Muscle of leg (tissue), 3 donors: ENCODE measurements at regions not wholly inside any gene's neighbourhood (a gene's known extent, or its start where the extent isn't known, plus 50 kb on each side); places are given as distances from the start of the nearest gene placed in this dataset.

Experiments
- DNase-seq: peaks from one replicate; pipeline ENCODE4 v3.0.0; 2013
- H3K27ac ChIP-seq: one replicate; pipeline ENCODE4 v1.5.1; 2013; ENCODE audit warnings: mild to moderate bottlenecking, low read length, control low read depth
- H3K27me3 ChIP-seq: one replicate; pipeline ENCODE4 v1.6.1; 2013; ENCODE audit warnings: low read length; ENCODE audit not compliant: control insufficient read depth, insufficient read depth
- H3K36me3 ChIP-seq: one replicate; pipeline ENCODE4 v1.6.1; 2013; ENCODE audit warnings: low read length; ENCODE audit not compliant: control insufficient read depth, insufficient read depth
- H3K4me1 ChIP-seq: one replicate; pipeline ENCODE4 v1.6.1; 2013; ENCODE audit warnings: low read length; ENCODE audit not compliant: control insufficient read depth, insufficient read depth
- H3K4me3 ChIP-seq: one replicate; pipeline ENCODE4 v1.5.1; 2013; ENCODE audit warnings: low read length, control low read depth
- H3K9me3 ChIP-seq: replicated peaks from 2 replicates; pipeline ENCODE4 v1.6.1; 2013; ENCODE audit warnings: low read depth, low read length; ENCODE audit not compliant: control insufficient read depth
- WGBS: methylation state at CpG from one replicate; pipeline ENCODE4 v1.1.5; 2013; ENCODE audit warnings: missing lambda C conversion rate; ENCODE audit not compliant: insufficient coverage; 5-methylcytosine and 5-hydroxymethylcytosine counted together

DNA sequence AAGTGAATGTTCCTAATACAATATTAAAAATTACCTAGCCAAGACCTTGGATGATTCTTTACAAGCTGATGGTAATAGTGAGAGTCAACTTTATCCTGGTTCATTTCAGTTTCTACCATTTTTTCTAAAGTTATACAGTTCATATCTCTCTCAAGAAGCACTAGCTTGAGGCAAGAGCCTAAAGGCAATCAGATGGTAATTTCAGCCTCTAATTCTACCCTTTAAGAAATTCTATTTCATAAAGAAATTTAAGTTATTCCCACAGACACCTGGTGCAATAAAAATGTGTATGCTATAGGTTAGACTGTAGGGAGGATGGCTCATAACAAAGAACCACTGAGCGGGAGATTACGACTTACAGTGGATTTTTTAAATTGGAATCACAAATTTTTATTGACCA, 984.2 kb upstream of the ADGRL3 start:
- Histone ChIP-seq H3K4me1 (no peaks in the 10 kb centered on the region), H3K4me3 (no peak overlapping the region), H3K27ac (no peak overlapping the region), H3K9me3 (no peaks in the 10 kb centered on the region), H3K27me3 (no peaks in the 10 kb centered on the region), H3K36me3 (no peaks in the 10 kb centered on the region)
- DNase-seq = no peak
- WGBS = no CpG with 5 or more reads among the region's 2 CpGs

DNA sequence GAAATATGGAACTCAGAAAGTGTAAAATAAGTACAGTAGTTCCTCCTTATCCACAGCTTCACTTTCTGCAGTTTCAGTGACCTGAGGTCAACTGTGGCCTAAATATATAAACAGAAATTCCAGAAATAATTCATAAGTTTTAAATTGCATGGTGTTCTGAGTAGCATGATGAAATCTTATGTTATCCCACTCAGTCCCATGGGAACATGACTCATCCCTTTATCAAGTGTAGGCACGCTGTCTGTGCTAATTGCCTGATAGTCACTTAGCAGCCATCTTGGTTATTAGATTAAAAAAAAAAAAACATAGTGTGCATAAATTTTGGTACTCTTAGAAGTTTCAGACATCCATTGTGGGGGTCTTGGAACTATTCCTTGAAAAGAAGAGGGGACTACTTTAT, 983.4 kb upstream of the ADGRL3 start:
- DNase-seq = no peak
- H3K4me1 ChIP-seq = no peaks in the 10 kb centered on the region
- H3K27me3 ChIP-seq = no peaks in the 10 kb centered on the region
- no peaks in the 10 kb centered on the region for H3K36me3 ChIP-seq
- H3K27ac ChIP-seq = no peak overlapping the region
- WGBS = no CpG with 5 or more reads among the region's 1 CpG
- no peaks in the 10 kb centered on the region for H3K9me3 ChIP-seq
- H3K4me3 ChIP-seq = no peak overlapping the region

DNA sequence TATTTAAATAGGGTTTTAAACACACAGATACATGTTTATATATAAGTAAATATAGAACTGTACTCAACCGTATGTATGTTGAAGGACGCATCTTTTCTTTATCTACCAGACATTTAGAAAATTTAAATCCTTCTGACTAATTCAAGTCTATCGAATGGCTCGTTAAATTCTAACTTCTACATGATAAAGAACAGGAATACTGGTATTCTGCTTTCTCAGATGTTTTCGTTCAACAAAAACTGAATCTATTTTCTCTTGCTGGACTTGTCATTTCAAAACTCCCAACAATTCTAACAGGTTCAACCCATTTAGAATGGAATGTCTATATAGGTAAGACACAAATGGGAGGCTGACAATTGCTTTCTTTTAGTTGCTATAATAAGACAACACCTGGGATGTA, 978.3 kb upstream of the ADGRL3 start:
- H3K27me3 ChIP-seq = no peaks in the 10 kb centered on the region
- H3K27ac ChIP-seq = no peak overlapping the region
- H3K36me3 ChIP-seq = no peaks in the 10 kb centered on the region
- H3K4me3 ChIP-seq = no peak overlapping the region
- DNase-seq = no peak
- WGBS = no CpG with 5 or more reads among the region's 5 CpGs
- no peaks in the 10 kb centered on the region for H3K9me3 ChIP-seq
- H3K4me1 ChIP-seq = no peaks in the 10 kb centered on the region

DNA sequence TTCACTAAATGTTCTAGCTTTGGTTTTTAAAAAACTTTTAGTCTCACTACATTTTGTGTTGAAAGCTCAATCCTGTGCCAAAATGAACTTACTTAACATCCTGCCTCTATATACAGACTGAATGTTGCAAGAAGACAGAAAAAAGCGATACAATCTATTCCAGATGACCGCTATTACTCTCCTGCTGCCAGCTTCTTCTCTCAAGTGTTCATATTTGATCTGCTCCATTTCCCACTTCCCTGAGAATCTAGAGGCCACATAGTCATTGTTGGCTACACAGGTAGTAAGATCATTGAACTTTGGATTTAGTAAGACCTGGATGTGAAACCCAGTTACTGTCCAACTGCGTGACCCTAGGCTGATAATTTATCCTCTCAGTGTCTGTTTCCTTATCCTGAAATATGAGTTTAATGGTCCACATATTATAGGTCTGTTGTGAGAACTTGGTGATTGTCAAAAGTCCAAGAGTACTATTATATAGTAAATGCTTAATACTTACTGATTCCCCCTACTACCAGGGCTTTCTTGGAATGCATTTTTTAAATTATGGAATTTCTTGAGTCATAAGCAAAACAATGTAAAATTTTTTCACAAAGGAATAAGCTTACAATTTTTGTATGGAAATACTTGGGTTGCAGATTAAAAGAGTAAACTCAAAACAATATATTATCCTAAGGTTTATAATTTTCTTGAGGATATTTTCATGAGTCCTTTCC, 976.8 kb upstream of the ADGRL3 start:
- H3K36me3 ChIP-seq = no peaks in the 10 kb centered on the region
- H3K4me3 ChIP-seq = no peak overlapping the region
- DNase-seq = peak; percentile 94
- H3K4me1 ChIP-seq = no peaks in the 10 kb centered on the region
- no peaks in the 10 kb centered on the region for H3K27me3 ChIP-seq
- no peaks in the 10 kb centered on the region for H3K9me3 ChIP-seq
- H3K27ac ChIP-seq = peak overlapping the region; percentile 22
- 40% methylated on average over 1 of the region's 3 CpGs for WGBS

DNA sequence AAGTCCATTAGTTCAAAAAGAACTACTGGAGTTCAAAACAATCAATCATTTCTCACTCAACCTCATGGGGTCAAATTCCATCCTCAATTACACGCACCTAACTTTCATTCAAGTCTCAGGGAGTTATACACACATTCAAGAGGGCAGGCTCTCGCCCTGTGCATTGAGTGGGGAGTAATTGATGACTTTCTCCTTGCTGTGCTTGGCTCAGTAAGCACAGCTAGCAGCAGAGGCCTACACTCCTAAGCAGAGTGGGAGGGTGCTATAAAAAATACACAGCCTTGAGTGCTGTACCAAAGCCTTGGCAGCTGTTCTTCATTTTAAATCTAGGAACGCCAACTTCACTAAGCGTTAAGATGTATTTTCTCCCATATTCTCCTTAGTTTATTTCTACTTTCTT, 958.3 kb upstream of the ADGRL3 start:
- no CpG with 5 or more reads among the region's 4 CpGs for WGBS

DNA sequence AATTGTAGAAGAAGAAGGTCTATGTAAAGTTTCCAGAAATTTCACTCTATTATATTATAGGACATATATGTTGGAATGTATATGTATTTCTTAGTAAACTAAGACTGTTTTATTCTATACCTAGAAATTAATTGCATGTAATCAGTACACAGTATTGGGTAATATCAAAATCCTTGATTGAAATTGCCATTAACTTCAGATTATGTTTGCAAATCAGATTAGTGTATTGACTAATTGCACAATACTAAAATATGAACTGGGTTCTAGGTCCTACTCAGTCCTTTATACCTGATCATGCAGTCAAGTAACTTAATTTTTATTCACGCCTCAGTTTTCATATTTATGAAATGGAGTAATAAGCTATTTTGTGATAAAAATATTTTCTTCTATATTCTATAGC, 950.3 kb upstream of the ADGRL3 start:
- no CpG with 5 or more reads among the region's 1 CpG for WGBS
- Histone ChIP-seq H3K27me3 (no peaks in the 10 kb centered on the region), H3K27ac (no peak overlapping the region), H3K9me3 (no peaks in the 10 kb centered on the region), H3K4me3 (no peak overlapping the region), H3K4me1 (no peaks in the 10 kb centered on the region), H3K36me3 (no peaks in the 10 kb centered on the region)
- DNase-seq = no peak

More for the DNA sequence above, 958.3 kb upstream of the ADGRL3 start:
- Histone ChIP-seq H3K27ac (no peak overlapping the region), H3K9me3 (no peaks in the 10 kb centered on the region), H3K27me3 (no peaks in the 10 kb centered on the region), H3K36me3 (no peaks in the 10 kb centered on the region), H3K4me3 (no peak overlapping the region), H3K4me1 (no peaks in the 10 kb centered on the region)
- no peak for DNase-seq

DNA sequence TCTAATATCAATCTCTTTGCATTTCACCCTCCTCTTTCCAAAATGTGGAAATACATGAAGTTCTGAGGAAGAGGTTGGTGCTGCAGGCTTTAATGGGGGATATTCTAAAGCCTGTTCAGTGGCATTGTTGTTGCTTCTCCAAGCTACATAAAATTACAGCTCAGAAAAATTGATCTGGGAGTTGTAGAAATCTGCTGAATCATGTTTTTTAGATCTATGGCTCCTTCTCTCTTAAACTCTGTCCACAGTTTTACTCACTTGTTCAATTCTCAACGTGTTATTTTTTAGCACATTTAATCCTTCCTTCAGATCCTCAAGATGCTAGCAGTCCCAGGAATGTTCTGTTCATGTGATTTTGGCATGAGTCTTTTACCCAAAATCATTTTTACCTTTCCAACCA, 949.5 kb upstream of the ADGRL3 start:
- Histone ChIP-seq H3K27ac (no peak overlapping the region), H3K4me1 (no peaks in the 10 kb centered on the region), H3K9me3 (no peaks in the 10 kb centered on the region), H3K4me3 (no peak overlapping the region), H3K36me3 (no peaks in the 10 kb centered on the region), H3K27me3 (no peaks in the 10 kb centered on the region)
- WGBS = no CpG with 5 or more reads among the region's 1 CpG
- DNase-seq = no peak

DNA sequence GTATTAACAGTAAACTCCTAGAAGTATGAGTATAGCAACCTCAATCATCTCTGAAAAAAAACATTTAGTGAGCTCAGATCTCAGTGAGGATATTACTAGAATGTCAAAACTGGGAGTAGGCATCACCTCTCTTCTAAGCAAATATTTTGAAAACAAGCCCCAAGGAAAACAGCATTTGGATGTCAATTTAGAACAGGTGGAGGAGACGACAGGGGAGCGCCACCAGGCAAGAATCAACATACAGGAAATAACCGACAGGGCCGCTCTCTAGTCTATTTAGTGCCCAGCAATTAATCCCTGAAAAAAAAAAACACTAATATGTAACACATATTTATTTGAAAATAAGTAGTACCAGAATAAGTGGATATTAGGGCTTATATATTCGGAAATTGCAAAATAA, 940.3 kb upstream of the ADGRL3 start:
- WGBS = no CpG with 5 or more reads among the region's 5 CpGs
- no peak overlapping the region for H3K4me3 ChIP-seq
- no peaks in the 10 kb centered on the region for H3K27me3 ChIP-seq
- H3K9me3 ChIP-seq = no peaks in the 10 kb centered on the region
- H3K27ac ChIP-seq = no peak overlapping the region
- H3K36me3 ChIP-seq = no peaks in the 10 kb centered on the region
- no peak for DNase-seq
- no peaks in the 10 kb centered on the region for H3K4me1 ChIP-seq

DNA sequence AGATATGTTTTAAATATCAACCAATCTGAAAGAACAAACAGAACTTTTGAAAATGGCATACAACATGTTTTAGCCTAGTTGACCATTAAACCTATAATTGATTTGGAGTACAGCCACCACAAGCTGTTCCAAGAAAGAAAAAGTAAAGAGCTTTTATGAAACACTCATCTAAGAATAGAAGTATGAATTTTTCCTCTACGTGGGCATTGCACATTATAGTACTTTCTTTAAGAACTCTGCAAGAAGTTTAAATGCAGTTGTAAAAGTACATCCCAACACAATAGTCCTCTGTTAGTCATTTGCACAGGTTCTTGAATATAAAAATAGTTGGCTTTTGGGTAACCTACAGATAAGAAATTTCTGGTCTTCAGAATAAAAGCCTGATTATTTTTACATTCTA, 933.6 kb upstream of the ADGRL3 start:
- Histone ChIP-seq H3K27me3 (no peaks in the 10 kb centered on the region), H3K9me3 (no peaks in the 10 kb centered on the region), H3K36me3 (no peaks in the 10 kb centered on the region), H3K27ac (no peak overlapping the region), H3K4me1 (no peaks in the 10 kb centered on the region), H3K4me3 (no peak overlapping the region)
- WGBS = no CpG with 5 or more reads among the region's 1 CpG
- DNase-seq = peak; percentile 5

DNA sequence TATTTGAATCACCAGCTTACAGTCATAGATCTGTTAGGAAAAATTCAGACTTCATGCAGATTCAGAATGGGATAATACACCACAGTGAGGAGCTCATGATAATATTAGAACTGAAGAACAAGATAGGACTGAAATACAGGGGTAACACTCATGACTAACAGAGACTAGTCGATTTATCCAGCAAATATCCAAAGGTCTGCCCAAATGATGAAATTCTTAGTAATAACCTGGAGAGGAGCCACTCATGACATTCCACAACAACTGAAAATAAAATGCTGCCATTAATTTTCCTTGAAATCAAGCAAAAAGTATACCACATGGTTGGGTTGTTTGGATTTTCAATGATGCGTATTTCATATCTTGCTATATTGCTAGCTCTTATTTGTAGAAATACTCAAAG, 903.7 kb upstream of the ADGRL3 start:
- Histone ChIP-seq H3K27me3 (no peaks in the 10 kb centered on the region), H3K36me3 (no peaks in the 10 kb centered on the region), H3K9me3 (no peaks in the 10 kb centered on the region), H3K4me3 (no peak overlapping the region), H3K27ac (no peak overlapping the region), H3K4me1 (no peaks in the 10 kb centered on the region)
- no CpG with 5 or more reads among the region's 2 CpGs for WGBS
- DNase-seq = no peak

DNA sequence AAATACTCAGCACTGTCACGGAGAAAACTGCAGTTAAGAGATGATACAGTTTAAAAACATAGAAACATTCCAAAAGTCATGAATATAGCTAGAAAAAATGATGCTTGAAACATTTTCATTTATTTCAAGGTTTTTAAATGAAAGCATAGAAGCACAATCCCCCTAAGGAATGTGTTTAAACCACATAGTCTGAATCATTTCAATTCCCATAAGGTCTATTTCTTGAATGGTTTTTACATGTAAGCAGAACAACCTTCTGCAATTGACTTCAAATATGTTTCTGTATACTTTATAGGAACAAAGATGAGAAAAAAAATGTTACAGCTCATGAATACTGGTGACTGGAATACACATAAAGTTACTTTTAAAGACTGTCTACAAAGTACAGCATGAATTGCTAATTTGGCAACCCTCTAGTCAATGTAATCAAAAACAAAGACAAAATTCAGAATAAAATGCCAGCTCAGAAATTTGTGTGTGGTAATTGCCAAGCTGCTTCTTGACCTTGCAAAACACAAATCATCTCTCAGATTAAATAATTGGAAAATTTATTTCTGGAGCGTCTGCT, 886.4 kb upstream of the ADGRL3 start:
- Histone ChIP-seq H3K27me3 (no peaks in the 10 kb centered on the region), H3K4me3 (no peak overlapping the region), H3K9me3 (no peaks in the 10 kb centered on the region), H3K36me3 (no peaks in the 10 kb centered on the region), H3K4me1 (no peaks in the 10 kb centered on the region), H3K27ac (no peak overlapping the region)
- peak; percentile 43 for DNase-seq
- WGBS = no CpG with 5 or more reads among the region's 2 CpGs
